AML-193 (cell line): ENCODE measurements at regions not wholly inside any gene's neighbourhood (a gene's known extent, or its start where the extent isn't known, plus 50 kb on each side); places are given as distances from the start of the nearest gene placed in this dataset.
"Not testable (repeated sequence)": the region's sequence is repeated elsewhere in the genome, so short reads cannot be mapped to it uniquely, and the experiment has no call there.

Source experiments
- DNase-seq, 2 experiments: peaks; one replicate each; lab custom pipeline; 2025; lab: John Stamatoyannopoulos, UW

GRCh38 chr7:32223071-32223650 lies 153.0 kb upstream of the PDE1C start:
- DNase-seq = no peak

GRCh38 chr7:32222251-32222900 lies 152.2 kb upstream of the PDE1C start:
- DNase-seq = no peak

GRCh38 chr7:32221736-32222135 lies 151.5 kb upstream of the PDE1C start:
- no peak for DNase-seq

GRCh38 chr7:32221056-32221455 lies 150.8 kb upstream of the PDE1C start:
- DNase-seq = no peak

- not testable (repeated sequence) for DNase-seq
These were observed 149.6 kb upstream of the PDE1C start for GRCh38 chr7:32219831-32220230.

GRCh38 chr7:32219416-32219815 lies 149.2 kb upstream of the PDE1C start:
- DNase-seq = no peak

GRCh38 chr7:32218741-32219288 lies 148.6 kb upstream of the PDE1C start:
- no peak for DNase-seq

- DNase-seq = no peak
These were observed 147.9 kb upstream of the PDE1C start for GRCh38 chr7:32218154-32218467.

GRCh38 chr7:32217341-32218153 lies 147.3 kb upstream of the PDE1C start:
- no peak for DNase-seq

- no peak for DNase-seq
These were observed 146.6 kb upstream of the PDE1C start for GRCh38 chr7:32216759-32217158.

- no peak for DNase-seq
These were observed 145.5 kb upstream of the PDE1C start for GRCh38 chr7:32215697-32216096.

- no peak for DNase-seq
These were observed 144.7 kb upstream of the PDE1C start for GRCh38 chr7:32214913-32215312.

- no peak for DNase-seq
These were observed 142.1 kb upstream of the PDE1C start for GRCh38 chr7:32212321-32212720.

- DNase-seq = no peak
These were observed 136.8 kb upstream of the PDE1C start for GRCh38 chr7:32206987-32207386.

- DNase-seq = no peak
These were observed 136.3 kb upstream of the PDE1C start for GRCh38 chr7:32206488-32206887.

GRCh38 chr7:32205298-32205824 lies 135.2 kb upstream of the PDE1C start:
- not testable (repeated sequence) for DNase-seq

GRCh38 chr7:32204361-32205018 lies 134.3 kb upstream of the PDE1C start:
- DNase-seq = peak; percentile 44 to 55

GRCh38 chr7:32200646-32201045 lies 130.4 kb upstream of the PDE1C start:
- no peak for DNase-seq

- DNase-seq = no peak
These were observed 124.3 kb upstream of the PDE1C start for GRCh38 chr7:32194537-32194936.

- DNase-seq = no peak
These were observed 121.1 kb upstream of the PDE1C start for GRCh38 chr7:32191305-32191704.

GRCh38 chr7:32179567-32179966 lies 109.4 kb upstream of the PDE1C start:
- DNase-seq = no peak

GRCh38 chr7:32178677-32179366 lies 108.6 kb upstream of the PDE1C start:
- no peak for DNase-seq
